SK-N-SH treated with all-trans-retinoic acid at 6 μM for 48 hours (cell line): ENCODE measurements at regions not wholly inside any gene's neighbourhood (a gene's known extent, or its start where the extent isn't known, plus 50 kb on each side); places are given as distances from the start of the nearest gene placed in this dataset.

Experiments used
- CREB5 ChIP-seq: fragments of 250-450 bp; sonication (Bioruptor Pico); IDR thresholded peaks from 2 replicates; pipeline ENCODE4 v1.5.1; 2020; ENCODE audit warnings: low read depth, mild to moderate bottlenecking, moderate library complexity
- PPARA ChIP-seq: fragments of 250-450 bp; sonication (Bioruptor Pico); IDR thresholded peaks from 2 replicates; pipeline ENCODE4 v1.5.0; 2020; ENCODE audit warnings: mild to moderate bottlenecking, borderline replicate concordance
- SNAI2 ChIP-seq: fragments of 250-450 bp; sonication (Bioruptor Pico); IDR thresholded peaks from 2 replicates; pipeline ENCODE4 v1.5.0; 2020; ENCODE audit warnings: mild to moderate bottlenecking, moderate library complexity
- ZFP3 ChIP-seq: fragments of 250-450 bp; sonication (Bioruptor Pico); IDR thresholded peaks from 2 replicates; pipeline ENCODE4 v1.5.0; 2020; ENCODE audit warnings: mild to moderate bottlenecking, moderate library complexity

- TF ChIP-seq CREB5 (CRISPR knock-in tag) (no peak), PPARA (CRISPR knock-in tag) (no peak), SNAI2 (CRISPR knock-in tag) (no peak), ZFP3 (no peak)
Measured at GRCh38 chr13:80516818-80517348, 176.0 kb upstream of the SPRY2 start.
